ENCODE measurements at regions not wholly inside any gene's neighbourhood (a gene's known extent, or its start where the extent isn't known, plus 50 kb on each side); places are given as distances from the start of the nearest gene placed in this dataset.

- no peak overlapping the region for H3K4me3 Mint-ChIP-seq
- H3K27ac ChIP-seq (ENCODE audit: low read length in 2 of 2), result no peak overlapping the region
- POLR2A ChIA-PET, result no interaction called here
- WGBS (ENCODE audit: insufficient coverage), result 100% methylated on average over 3 of the region's 4 CpGs
- peaks cover 3% of the 10 kb centered on the region for H3K9me3 Mint-ChIP-seq (ENCODE audit: insufficient read depth)
- H3K9me3 ChIP-seq (ENCODE audit: control extremely low read depth in 1 of 3, control insufficient read depth in 2 of 3, insufficient read depth in 1 of 3, low read length in 2 of 3), result peaks cover 0 to 3% (median 0%) of the 10 kb centered on the region in 3 donors
- H3K79me2 ChIP-seq (ENCODE audit: control insufficient read depth, insufficient read depth, low read length), result no peaks in the 10 kb centered on the region
- no peak overlapping the region for H3K9ac ChIP-seq (ENCODE audit: low read length)
- no peaks in the 10 kb centered on the region for H3K27me3 ChIP-seq (replicated peaks in 1 of 4; ENCODE audit: control extremely low read depth in 1 of 4, control insufficient read depth in 3 of 4, insufficient read depth in 4 of 4, low read length in 3 of 4)
- intact Hi-C loops (cut with micrococcal nuclease), result no loop called here
- no peaks in the 10 kb centered on the region for H3K4me1 ChIP-seq (ENCODE audit: control insufficient read depth in 2 of 2, insufficient read depth in 2 of 2, low read length in 2 of 2)
- no peak for DNase-seq
- no peak overlapping the region for H2AFZ ChIP-seq (ENCODE audit: insufficient read depth, low read depth, low read length, poor library complexity, severe bottlenecking)
- no peak overlapping the region for H3K4me3 ChIP-seq (ENCODE audit: control extremely low read depth in 1 of 5, extremely low read depth in 1 of 5, insufficient read depth in 1 of 5, low read depth in 2 of 5, low read length in 4 of 5)
- H4K20me1 ChIP-seq (ENCODE audit: control insufficient read depth, insufficient read depth, low read length, poor library complexity, severe bottlenecking), result no peaks in the 10 kb centered on the region
- no peaks in the 10 kb centered on the region for H3K4me1 Mint-ChIP-seq
- no peaks in the 10 kb centered on the region for H3K27me3 Mint-ChIP-seq
- no peak overlapping the region for H3K4me2 ChIP-seq (replicated peaks; ENCODE audit: low read depth, low read length, poor library complexity, severe bottlenecking)
- TF ChIP-seq EZH2 (IDR thresholded peaks at IDR 0.05; ENCODE audit: borderline replicate concordance, insufficient read depth, low read depth, low read length, poor library complexity, severe bottlenecking) (no peak), CTCF (IDR thresholded peaks at IDR 0.05) (no peak)
- ATAC-seq (ENCODE audit: low read depth), result no peak
- CTCF ChIA-PET, result no interaction called here
- no peak overlapping the region for H3K27ac Mint-ChIP-seq
- H3K36me3 ChIP-seq (replicated peaks in 1 of 2; ENCODE audit: control extremely low read depth in 1 of 2, control insufficient read depth in 1 of 2, extremely low read depth in 1 of 2, insufficient read depth in 2 of 2, low read length in 1 of 2), result no peaks in the 10 kb centered on the region
These were observed 508.8 kb upstream of the ZP4 start for GRCh38 chr1:238399558-238399957.

- CTCF ChIA-PET, result no interaction called here
- no peak overlapping the region for H3K4me2 ChIP-seq (replicated peaks; ENCODE audit: low read depth, low read length, poor library complexity, severe bottlenecking)
- no peaks in the 10 kb centered on the region for H3K27me3 Mint-ChIP-seq
- H3K27ac ChIP-seq (ENCODE audit: low read length in 2 of 2), result no peak overlapping the region
- no peaks in the 10 kb centered on the region for H3K9me3 ChIP-seq (ENCODE audit: control extremely low read depth in 1 of 3, control insufficient read depth in 2 of 3, insufficient read depth in 1 of 3, low read length in 2 of 3)
- H3K9me3 Mint-ChIP-seq (ENCODE audit: insufficient read depth), result peaks cover 3% of the 10 kb centered on the region
- H3K27me3 ChIP-seq (replicated peaks in 1 of 4; ENCODE audit: control extremely low read depth in 1 of 4, control insufficient read depth in 3 of 4, insufficient read depth in 4 of 4, low read length in 3 of 4), result no peaks in the 10 kb centered on the region
- intact Hi-C loops (cut with micrococcal nuclease), result no loop called here
- no peaks in the 10 kb centered on the region for H3K4me1 Mint-ChIP-seq
- H3K4me3 ChIP-seq (ENCODE audit: control extremely low read depth in 1 of 5, extremely low read depth in 1 of 5, insufficient read depth in 1 of 5, low read depth in 2 of 5, low read length in 4 of 5), result no peak overlapping the region
- no peak for DNase-seq
- no peaks in the 10 kb centered on the region for H3K79me2 ChIP-seq (ENCODE audit: control insufficient read depth, insufficient read depth, low read length)
- no peaks in the 10 kb centered on the region for H3K36me3 ChIP-seq (replicated peaks in 1 of 2; ENCODE audit: control extremely low read depth in 1 of 2, control insufficient read depth in 1 of 2, extremely low read depth in 1 of 2, insufficient read depth in 2 of 2, low read length in 1 of 2)
- no peaks in the 10 kb centered on the region for H3K4me1 ChIP-seq (ENCODE audit: control insufficient read depth in 2 of 2, insufficient read depth in 2 of 2, low read length in 2 of 2)
- TF ChIP-seq CTCF (IDR thresholded peaks at IDR 0.05), result no peak
- TF ChIP-seq EZH2 (IDR thresholded peaks at IDR 0.05; ENCODE audit: borderline replicate concordance, insufficient read depth, low read depth, low read length, poor library complexity, severe bottlenecking), result no peak
- no peak overlapping the region for H3K27ac Mint-ChIP-seq
- ATAC-seq (ENCODE audit: low read depth), result no peak
- no peak overlapping the region for H2AFZ ChIP-seq (ENCODE audit: insufficient read depth, low read depth, low read length, poor library complexity, severe bottlenecking)
- no peaks in the 10 kb centered on the region for H4K20me1 ChIP-seq (ENCODE audit: control insufficient read depth, insufficient read depth, low read length, poor library complexity, severe bottlenecking)
- POLR2A ChIA-PET, result no interaction called here
- no peak overlapping the region for H3K9ac ChIP-seq (ENCODE audit: low read length)
- H3K4me3 Mint-ChIP-seq, result no peak overlapping the region
These were observed 505.4 kb upstream of the ZP4 start for GRCh38 chr1:238396140-238396539.

Measured in B cell (primary cell).